SKM-1 (cell line): ENCODE measurements at regions not wholly inside any gene's neighbourhood (a gene's known extent, or its start where the extent isn't known, plus 50 kb on each side); places are given as distances from the start of the nearest gene placed in this dataset.
"Not testable (repeated sequence)": the region's sequence is repeated elsewhere in the genome, so short reads cannot be mapped to it uniquely, and the experiment has no call there.

Experiments used
- DNase-seq: peaks from one replicate; lab custom pipeline; 2025; ENCODE audit not compliant: unreplicated experiment; lab: John Stamatoyannopoulos, UW

- DNase-seq, result not testable (repeated sequence)
Measured at GRCh38 chr9:95680306-95680705, 163.5 kb upstream of the PTCH1 start.

- DNase-seq, result no peak
Measured at GRCh38 chr9:95679874-95680273, 163.1 kb upstream of the PTCH1 start.

- no peak for DNase-seq
Measured at GRCh38 chr9:95678759-95679158, 162.0 kb upstream of the PTCH1 start.

- DNase-seq, result no peak
Measured at GRCh38 chr9:95670122-95670521, 153.4 kb upstream of the PTCH1 start.

GRCh38 chr9:95669253-95669652, 152.5 kb upstream of the PTCH1 start:
- DNase-seq, result no peak

- no peak for DNase-seq
Measured at GRCh38 chr9:95667789-95668188, 151.0 kb upstream of the PTCH1 start.

GRCh38 chr9:95666785-95667155, 150.0 kb upstream of the PTCH1 start:
- DNase-seq, result no peak

GRCh38 chr9:95666096-95666784, 149.5 kb upstream of the PTCH1 start:
- no peak for DNase-seq

- no peak for DNase-seq
Measured at GRCh38 chr9:95653246-95653645, 136.5 kb upstream of the PTCH1 start.

- DNase-seq, result no peak
Measured at GRCh38 chr9:95650720-95651119, 133.9 kb upstream of the PTCH1 start.

GRCh38 chr9:95649801-95650213, 133.0 kb upstream of the PTCH1 start:
- no peak for DNase-seq

GRCh38 chr9:95648225-95648624, 131.5 kb upstream of the PTCH1 start:
- no peak for DNase-seq

GRCh38 chr9:95645992-95646391, 129.2 kb upstream of the PTCH1 start:
- no peak for DNase-seq

- DNase-seq, result no peak
Measured at GRCh38 chr9:95645579-95645978, 128.8 kb upstream of the PTCH1 start.

- DNase-seq, result no peak
Measured at GRCh38 chr9:95644377-95644776, 127.6 kb upstream of the PTCH1 start.

- no peak for DNase-seq
Measured at GRCh38 chr9:95643619-95644018, 126.8 kb upstream of the PTCH1 start.

- DNase-seq, result no peak
Measured at GRCh38 chr9:95642189-95642588, 125.4 kb upstream of the PTCH1 start.

- DNase-seq, result no peak
Measured at GRCh38 chr9:95641586-95641985, 124.8 kb upstream of the PTCH1 start.

GRCh38 chr9:95640336-95640735, 123.6 kb upstream of the PTCH1 start:
- DNase-seq, result no peak

GRCh38 chr9:95635986-95636671, 119.4 kb upstream of the PTCH1 start:
- no peak for DNase-seq

- DNase-seq, result no peak
Measured at GRCh38 chr9:95634536-95634935, 117.8 kb upstream of the PTCH1 start.

GRCh38 chr9:95634114-95634513, 117.3 kb upstream of the PTCH1 start:
- no peak for DNase-seq

- no peak for DNase-seq
Measured at GRCh38 chr9:95629585-95629984, 112.8 kb upstream of the PTCH1 start.
